Esophagus squamous epithelium (tissue), 5 donors: ENCODE measurements at regions not wholly inside any gene's neighbourhood (a gene's known extent, or its start where the extent isn't known, plus 50 kb on each side); places are given as distances from the start of the nearest gene placed in this dataset.

Experiments
- DNase-seq: peaks from one replicate; lab custom pipeline; 2025; lab: John Stamatoyannopoulos, UW
- H3K27ac ChIP-seq, 4 donors: fragments of 200-600 bp; sonication (generic); one replicate each; pipeline ENCODE4 v1.5.1; 2016 to 2019; ENCODE audit warnings: mild to moderate bottlenecking in 1 of 4
- H3K27me3 ChIP-seq, 4 donors: fragments of 200-600 bp; sonication (generic); 1 replicate in 3 of 4; 2 replicates in 1 of 4; pipeline versions ENCODE4 v1.5.1 to v1.6.0; 2017 to 2021; ENCODE audit warnings: antibody characterized with exemption in 1 of 4
- H3K36me3 ChIP-seq, 3 donors: fragments of 200-600 bp; sonication (generic); one replicate each; pipeline ENCODE4 v1.5.1; 2016 to 2019
- H3K4me1 ChIP-seq, 3 donors: fragments of 200-600 bp; sonication (generic); one replicate each; pipeline ENCODE4 v1.5.1; 2017 to 2019
- H3K4me3 ChIP-seq, 4 donors: fragments of 200-600 bp; sonication (generic); 1 replicate in 3 of 4; 2 replicates in 1 of 4; pipeline ENCODE4 v1.5.1; 2016 to 2019; ENCODE audit warnings: mild to moderate bottlenecking in 2 of 4, moderate library complexity in 1 of 4
- H3K9me3 ChIP-seq, 3 donors: fragments of 200-600 bp; sonication (generic); one replicate each; pipeline ENCODE4 v1.5.1; 2016 to 2019
- CTCF ChIP-seq, 6 experiments: fragments of 450-650 bp in 4 of 6; fragments of 200-600 bp in 2 of 6; sonication (generic) in 2 of 6; IDR thresholded peaks; one replicate each; pipeline ENCODE4 v1.5.1; 2016 to 2019; ENCODE audit warnings: antibody characterized with exemption in 6 of 6, mild to moderate bottlenecking in 4 of 6, moderate library complexity in 4 of 6
- POLR2A ChIP-seq, 4 donors: fragments of 450-650 bp; IDR thresholded peaks; one replicate each; pipeline ENCODE4 v1.6.1; 2017; ENCODE audit warnings: antibody characterized with exemption in 4 of 4, mild to moderate bottlenecking in 4 of 4, moderate library complexity in 3 of 4
- WGBS, 2 donors: methylation state at CpG; one replicate each; pipeline ENCODE4 v1.1.5; 2018; 5-methylcytosine and 5-hydroxymethylcytosine counted together
- intact Hi-C: fragments of 100-400 bp; cut with DNase I; formaldehyde crosslinking; loops from one replicate; pipeline ENCODE4 v1.15.0; 2022
- donor health status: DM: yes; HTN: yes; CAD: no.

DNA sequence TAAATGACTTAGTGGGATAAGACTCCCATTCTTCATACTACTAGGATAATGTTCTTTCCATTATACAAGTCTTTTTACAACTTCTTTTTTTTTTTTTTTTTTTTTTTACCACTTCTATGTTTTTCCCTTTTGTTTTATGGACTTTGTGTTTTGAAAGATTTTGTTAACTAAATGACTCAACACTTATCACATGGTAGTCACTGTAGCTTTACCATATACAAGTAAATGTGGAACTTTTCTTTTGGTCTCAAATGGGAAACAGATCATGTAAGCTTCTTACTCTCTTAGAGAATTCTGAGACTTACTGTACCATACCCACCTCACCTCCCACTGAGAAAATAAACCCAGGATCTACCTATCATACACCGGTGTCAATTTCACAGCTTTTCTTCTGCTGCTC is 590.3 kb upstream of the CDH2 start:
- H3K4me3 ChIP-seq = no peak overlapping the region
- no peak for DNase-seq
- no peaks in the 10 kb centered on the region for H3K27me3 ChIP-seq
- H3K36me3 ChIP-seq = no peaks in the 10 kb centered on the region
- 86 to 89% methylated on average over 1 of the region's 1 CpG for WGBS, 2 donors
- H3K4me1 ChIP-seq = no peaks in the 10 kb centered on the region
- intact Hi-C loops = loop anchor here (10.0 kb wide), 1 partner anchor 62 kb away; no protein-coding TSS in a partner anchor
- H3K27ac ChIP-seq = no peak overlapping the region
- no peak for TF ChIP-seq POLR2A (IDR thresholded peaks at IDR 0.05)
- TF ChIP-seq CTCF (IDR thresholded peaks at IDR 0.05) = no peak
- H3K9me3 ChIP-seq = no peaks in the 10 kb centered on the region

DNA sequence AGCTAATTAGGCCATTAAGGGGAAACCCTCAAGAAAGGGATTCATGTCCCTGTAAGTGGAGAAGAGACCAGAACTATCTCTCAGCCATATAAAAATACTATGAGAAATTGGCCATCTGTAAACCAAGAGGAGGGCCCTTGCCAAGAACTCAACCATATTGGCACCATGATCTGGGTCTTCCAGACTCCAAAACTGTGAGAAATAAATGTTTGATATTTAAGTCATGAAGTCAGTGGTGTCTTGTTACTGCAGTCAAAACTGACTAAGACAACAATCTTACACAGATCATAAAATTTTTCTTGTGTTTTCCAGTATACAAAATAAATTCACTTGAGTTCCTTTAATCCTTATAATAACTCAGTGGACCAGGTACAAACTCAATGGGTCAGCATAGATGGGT is 589.8 kb upstream of the CDH2 start:
- H3K27ac ChIP-seq = no peak overlapping the region
- no peak for DNase-seq
- no peak for TF ChIP-seq POLR2A (IDR thresholded peaks at IDR 0.05)
- TF ChIP-seq CTCF (IDR thresholded peaks at IDR 0.05) = no peak
- intact Hi-C loops = loop anchor here (10.0 kb wide), 1 partner anchor 62 kb away; no protein-coding TSS in a partner anchor
- H3K4me3 ChIP-seq = no peak overlapping the region
- no peaks in the 10 kb centered on the region for H3K27me3 ChIP-seq
- no peaks in the 10 kb centered on the region for H3K36me3 ChIP-seq
- H3K9me3 ChIP-seq = no peaks in the 10 kb centered on the region
- H3K4me1 ChIP-seq = no peaks in the 10 kb centered on the region

DNA sequence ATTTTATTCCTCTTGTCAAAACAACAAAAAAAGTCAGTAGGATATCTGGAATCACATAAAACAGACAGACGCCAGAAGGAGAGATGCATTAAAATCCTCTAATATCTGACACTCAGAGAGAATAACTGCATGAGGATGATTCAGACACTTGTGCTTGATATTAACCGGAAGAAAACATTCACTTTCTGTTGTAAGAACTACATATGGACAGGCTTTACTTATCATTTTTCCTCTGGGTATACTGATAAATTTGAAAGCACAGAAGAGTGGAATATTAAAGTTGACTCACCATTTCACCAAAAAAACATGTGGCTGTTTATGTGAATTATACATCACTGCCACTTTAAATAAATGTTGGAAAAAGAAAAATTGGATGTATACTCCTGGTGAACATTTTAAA is 589.1 kb upstream of the CDH2 start:
- no peaks in the 10 kb centered on the region for H3K36me3 ChIP-seq
- TF ChIP-seq CTCF (IDR thresholded peaks at IDR 0.05) = no peak
- no peak for TF ChIP-seq POLR2A (IDR thresholded peaks at IDR 0.05)
- no peaks in the 10 kb centered on the region for H3K4me1 ChIP-seq
- 69 to 75% methylated on average over 2 of the region's 2 CpGs for WGBS, 2 donors
- DNase-seq = no peak
- no peaks in the 10 kb centered on the region for H3K27me3 ChIP-seq
- intact Hi-C loops = loop anchor here (10.0 kb wide), 1 partner anchor 61 kb away; no protein-coding TSS in a partner anchor
- no peaks in the 10 kb centered on the region for H3K9me3 ChIP-seq
- H3K4me3 ChIP-seq = no peak overlapping the region
- H3K27ac ChIP-seq = no peak overlapping the region

GRCh38 chr18:28760299-28760698 is 583.4 kb upstream of the CDH2 start:
- no peak for DNase-seq
- Histone ChIP-seq H3K27me3 (no peaks in the 10 kb centered on the region), H3K4me3 (no peak overlapping the region), H3K27ac (no peak overlapping the region), H3K9me3 (no peaks in the 10 kb centered on the region), H3K4me1 (no peaks in the 10 kb centered on the region), H3K36me3 (no peaks in the 10 kb centered on the region)
- intact Hi-C loops = loop anchor here (10.0 kb wide), 1 partner anchor 55 kb away; no protein-coding TSS in a partner anchor
- 66 to 74% methylated on average over 5 of the region's 5 CpGs for WGBS, 2 donors
- TF ChIP-seq CTCF (IDR thresholded peaks at IDR 0.05) = no peak
- no peak for TF ChIP-seq POLR2A (IDR thresholded peaks at IDR 0.05)

DNA sequence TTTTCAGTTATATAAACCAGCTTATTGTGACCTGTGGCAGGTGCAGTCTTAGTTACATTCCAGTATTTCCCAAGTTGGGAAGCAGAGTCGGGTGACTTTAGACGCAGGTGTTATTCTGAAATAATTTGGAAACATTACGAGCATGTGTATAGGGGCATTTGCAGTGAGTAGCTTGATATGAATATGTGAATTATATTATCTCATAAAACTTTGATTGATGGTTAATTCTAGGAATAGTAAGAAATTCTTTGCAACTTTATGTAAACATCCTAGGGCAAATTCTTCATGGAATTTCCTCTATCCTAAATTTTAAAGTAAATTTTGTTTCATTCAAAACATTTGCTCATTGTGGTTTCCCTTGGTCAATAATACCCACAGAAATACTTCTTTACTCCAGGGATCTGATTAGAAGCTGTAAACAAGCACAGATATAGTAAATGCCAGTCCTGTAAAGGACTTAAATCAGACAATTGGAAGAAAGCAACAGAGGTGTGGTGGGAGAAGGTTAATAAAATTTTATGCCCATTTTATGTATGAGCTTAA is 580.6 kb upstream of the CDH2 start:
- no peaks in the 10 kb centered on the region for H3K36me3 ChIP-seq

More for the DNA sequence above, 580.6 kb upstream of the CDH2 start:
- Histone ChIP-seq H3K27ac (no peak overlapping the region), H3K4me1 (no peaks in the 10 kb centered on the region), H3K4me3 (no peak overlapping the region), H3K9me3 (no peaks in the 10 kb centered on the region), H3K27me3 (no peaks in the 10 kb centered on the region)
- no peak for DNase-seq
- WGBS, 2 donors = 74 to 84% methylated on average over 3 of the region's 3 CpGs
- no peak for TF ChIP-seq CTCF (IDR thresholded peaks at IDR 0.05)
- TF ChIP-seq POLR2A (IDR thresholded peaks at IDR 0.05) = no peak
- intact Hi-C loops = no loop called here
